Mucosa of rectum (tissue), 2 donors: ENCODE measurements at regions not wholly inside any gene's neighbourhood (a gene's known extent, or its start where the extent isn't known, plus 50 kb on each side); places are given as distances from the start of the nearest gene placed in this dataset.

Source experiments
- H3K27ac ChIP-seq, 2 donors: one replicate each; pipeline ENCODE4 v1.7.0; 2013; ENCODE audit warnings: inconsistent platforms in 2 of 2, low read depth in 2 of 2, low read length in 2 of 2
- H3K27me3 ChIP-seq, 2 donors: one replicate each; pipeline ENCODE4 v1.7.0; 2013; ENCODE audit warnings: low read length in 2 of 2; ENCODE audit not compliant: control insufficient read depth in 2 of 2, insufficient read depth in 2 of 2
- H3K36me3 ChIP-seq, 2 donors: one replicate each; pipeline ENCODE4 v1.7.0; 2013; ENCODE audit warnings: low read length in 2 of 2; ENCODE audit not compliant: control insufficient read depth in 2 of 2, insufficient read depth in 2 of 2
- H3K4me1 ChIP-seq, 2 donors: one replicate each; pipeline ENCODE4 v1.7.0; 2013; ENCODE audit warnings: low read length in 2 of 2, mild to moderate bottlenecking in 1 of 2; ENCODE audit not compliant: control insufficient read depth in 2 of 2, insufficient read depth in 2 of 2
- H3K4me3 ChIP-seq, 2 donors: one replicate each; pipeline ENCODE4 v1.7.0; 2013; ENCODE audit warnings: low read length in 2 of 2
- H3K9ac ChIP-seq, 2 donors: one replicate each; pipeline ENCODE4 v1.7.0; 2013; ENCODE audit warnings: low read length in 2 of 2, low read depth in 1 of 2, mild to moderate bottlenecking in 1 of 2
- H3K9me3 ChIP-seq, 2 donors: one replicate each; pipeline ENCODE4 v1.7.0; 2013; ENCODE audit warnings: low read length in 2 of 2; ENCODE audit not compliant: control insufficient read depth in 2 of 2
- donor health status: healthy.
- donor health status: Normal muscosa, but diverticular disease.

DNA sequence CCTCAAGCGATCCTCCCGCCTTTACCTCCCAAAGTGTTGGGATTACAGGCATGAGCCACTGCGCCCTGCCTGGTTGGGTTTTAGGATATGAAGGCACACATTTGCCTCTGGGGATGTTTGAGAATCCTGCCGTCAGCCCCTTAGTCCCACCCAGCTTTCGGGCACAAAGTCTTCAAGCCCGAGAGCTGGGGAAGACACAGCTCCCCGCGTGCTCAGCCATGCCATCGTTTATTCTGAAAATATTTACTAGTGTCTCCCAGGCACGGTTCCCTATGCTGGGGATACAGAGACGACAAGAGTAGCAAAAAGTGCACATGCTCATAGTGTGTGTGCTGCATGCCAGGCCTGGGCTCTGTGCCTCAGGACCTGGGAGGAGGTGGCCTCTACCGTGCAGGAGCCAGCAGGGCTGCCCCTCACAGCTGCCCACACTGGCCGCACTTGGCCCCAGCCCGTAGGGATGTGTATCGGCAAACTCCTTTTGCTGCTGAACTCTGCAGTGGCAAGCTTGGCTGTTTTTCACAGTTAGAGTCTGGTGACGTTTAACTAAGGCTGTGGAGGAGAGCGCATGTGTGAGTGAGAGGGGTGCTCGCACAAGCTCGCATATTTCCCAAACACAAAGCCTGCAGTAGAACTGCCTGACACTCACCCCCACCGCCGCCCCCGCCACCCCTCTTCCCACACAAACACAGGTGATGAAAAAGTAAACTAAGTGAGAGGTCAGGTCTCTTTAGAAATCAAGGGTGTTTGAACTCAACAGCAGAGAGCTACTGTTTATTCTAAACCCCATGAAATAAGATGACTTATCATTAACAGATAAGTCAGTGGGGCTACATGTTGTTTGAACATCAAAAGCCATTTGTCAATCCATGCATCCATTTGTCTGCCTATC, 266.4 kb downstream of the MRTFB start:
- H3K36me3 ChIP-seq = no peaks in the 10 kb centered on the region
- no peaks in the 10 kb centered on the region for H3K4me1 ChIP-seq
- no peak overlapping the region for H3K9ac ChIP-seq
- H3K27me3 ChIP-seq = no peaks in the 10 kb centered on the region
- no peak overlapping the region for H3K4me3 ChIP-seq
- H3K9me3 ChIP-seq = no peaks in the 10 kb centered on the region
- H3K27ac ChIP-seq = no peak overlapping the region

DNA sequence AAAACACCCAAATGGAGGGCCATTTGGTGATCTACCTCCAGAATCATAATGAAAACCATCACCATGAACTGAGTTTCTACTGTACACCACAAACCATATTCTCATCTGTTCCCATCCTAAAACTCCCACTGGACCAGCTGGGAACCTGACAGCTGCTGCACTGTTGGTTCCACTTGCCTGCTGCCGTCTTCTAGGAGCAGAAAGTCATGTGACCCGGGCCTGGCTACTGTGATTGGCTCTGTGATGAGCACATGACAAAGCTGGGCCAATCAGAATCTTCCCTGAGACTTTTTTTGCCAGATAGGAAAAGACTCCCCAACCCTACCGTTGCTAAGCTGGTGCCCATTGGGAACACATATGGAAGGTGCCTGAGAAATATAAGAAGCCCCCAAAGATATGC, 264.2 kb downstream of the MRTFB start:
- H3K4me3 ChIP-seq = no peak overlapping the region
- H3K9ac ChIP-seq = no peak overlapping the region
- H3K27me3 ChIP-seq = no peaks in the 10 kb centered on the region
- H3K4me1 ChIP-seq = no peaks in the 10 kb centered on the region
- no peaks in the 10 kb centered on the region for H3K9me3 ChIP-seq
- no peak overlapping the region for H3K27ac ChIP-seq
- no peaks in the 10 kb centered on the region for H3K36me3 ChIP-seq

DNA sequence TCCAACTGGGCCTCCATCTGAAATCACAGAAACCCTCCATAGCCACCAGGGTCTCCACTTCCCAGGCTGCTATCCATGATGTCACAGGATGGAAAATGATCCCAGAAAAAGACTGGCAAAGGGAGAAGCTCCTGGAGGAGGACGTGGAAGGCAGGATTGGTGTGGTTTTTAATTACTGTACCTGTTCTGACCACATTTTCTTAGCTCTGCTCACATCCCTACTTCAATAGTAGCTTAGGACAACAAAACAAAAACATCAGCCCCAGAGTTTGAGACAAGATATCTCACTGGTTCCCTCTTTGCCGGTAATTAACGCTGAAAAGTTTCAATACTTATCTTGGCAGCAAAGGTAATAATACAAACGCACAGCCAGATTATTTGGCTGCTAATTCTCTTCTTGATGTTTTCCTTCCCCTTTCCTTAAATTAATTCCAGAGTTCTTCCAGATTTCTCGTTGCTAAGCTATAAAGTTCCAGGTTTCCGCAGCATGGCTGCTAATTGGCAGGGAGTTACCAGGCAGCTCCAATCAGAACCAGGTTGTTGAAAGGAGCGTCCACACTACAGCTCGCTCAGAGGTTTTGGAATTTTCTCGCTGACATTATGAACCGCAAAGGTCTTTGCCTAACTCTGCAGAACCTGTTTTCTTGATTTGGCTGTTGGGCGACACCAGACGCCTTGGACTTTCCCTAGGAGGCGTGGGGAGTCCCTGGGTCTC, 263.4 kb downstream of the MRTFB start:
- Histone ChIP-seq H3K27me3 (no peaks in the 10 kb centered on the region), H3K4me3 (no peak overlapping the region), H3K4me1 (no peaks in the 10 kb centered on the region), H3K27ac (no peak overlapping the region), H3K9me3 (no peaks in the 10 kb centered on the region), H3K9ac (no peak overlapping the region), H3K36me3 (no peaks in the 10 kb centered on the region)

DNA sequence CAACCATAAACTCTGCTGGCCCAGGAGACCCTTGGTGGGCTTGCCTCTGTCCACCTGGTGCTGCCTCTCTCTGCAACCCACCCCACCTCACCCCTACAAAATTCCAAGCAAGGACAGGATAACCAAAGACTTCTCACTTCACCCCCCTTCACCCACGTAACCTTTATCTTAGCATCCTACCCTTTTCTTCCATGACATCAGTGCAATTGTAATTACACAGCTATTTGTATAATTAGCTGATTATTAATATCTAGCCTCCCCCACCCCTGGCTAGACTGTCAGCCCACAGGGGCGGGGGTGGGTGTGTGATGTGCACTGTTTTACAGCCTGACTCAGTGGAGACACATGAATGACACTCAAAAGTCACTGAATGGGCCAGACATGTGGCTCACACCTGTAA, 262.2 kb downstream of the MRTFB start:
- no peaks in the 10 kb centered on the region for H3K9me3 ChIP-seq
- H3K27ac ChIP-seq = no peak overlapping the region
- H3K4me1 ChIP-seq = no peaks in the 10 kb centered on the region
- H3K9ac ChIP-seq = no peak overlapping the region
- no peak overlapping the region for H3K4me3 ChIP-seq
- no peaks in the 10 kb centered on the region for H3K36me3 ChIP-seq
- no peaks in the 10 kb centered on the region for H3K27me3 ChIP-seq

DNA sequence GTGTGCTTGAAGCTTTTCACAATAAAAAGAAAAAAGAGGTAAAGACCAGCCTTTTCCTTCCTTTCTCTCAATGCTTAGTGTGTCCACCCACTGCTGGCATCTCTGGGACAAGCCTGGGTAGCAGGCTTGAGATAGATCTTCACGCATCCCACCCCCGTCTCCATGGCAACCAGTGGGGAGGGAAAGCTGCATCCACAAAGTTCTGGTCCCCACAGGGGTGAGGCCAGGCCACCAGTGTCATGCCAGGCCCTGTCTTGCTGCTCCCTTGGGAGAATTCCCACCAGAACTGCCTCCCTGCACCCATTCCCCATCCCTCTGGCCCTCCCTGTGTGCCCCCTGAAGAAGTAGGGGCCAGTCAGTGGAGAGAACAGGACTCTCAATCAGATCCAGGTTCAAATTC, 259.9 kb downstream of the MRTFB start:
- H3K9me3 ChIP-seq = no peaks in the 10 kb centered on the region
- H3K36me3 ChIP-seq = no peaks in the 10 kb centered on the region
- H3K27ac ChIP-seq = no peak overlapping the region
- no peaks in the 10 kb centered on the region for H3K27me3 ChIP-seq
- no peak overlapping the region for H3K9ac ChIP-seq
- no peaks in the 10 kb centered on the region for H3K4me1 ChIP-seq
- H3K4me3 ChIP-seq = no peak overlapping the region

DNA sequence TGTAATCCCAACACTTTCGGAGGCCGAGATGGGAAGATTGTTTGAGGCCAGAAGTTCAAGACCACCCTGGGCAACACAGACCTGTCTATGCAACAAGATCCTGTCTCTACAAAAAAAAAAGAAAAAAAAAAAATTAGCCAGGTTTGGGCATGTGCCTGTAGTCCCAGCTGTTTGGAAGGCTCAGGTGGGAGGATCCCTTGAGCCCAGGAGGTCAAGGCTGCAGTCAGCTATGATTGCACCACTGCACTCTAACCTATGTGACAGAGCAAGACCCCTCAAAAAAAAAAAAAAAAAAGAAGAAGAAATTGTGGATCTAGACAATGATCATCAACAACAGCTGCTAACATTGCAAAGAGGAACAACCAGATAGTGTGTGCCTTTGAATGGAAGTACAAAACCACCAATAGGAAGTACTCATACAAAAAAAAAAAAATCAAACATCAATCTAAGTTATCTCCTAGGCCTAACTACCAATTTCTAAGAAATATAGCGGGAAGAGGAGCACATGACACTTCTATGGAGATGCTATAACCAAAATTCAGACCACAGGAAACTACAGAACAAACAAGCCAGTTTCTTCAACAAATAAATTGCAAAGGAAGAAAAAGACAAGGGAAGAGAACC, 258.7 kb downstream of the MRTFB start:
- Histone ChIP-seq H3K9me3 (no peaks in the 10 kb centered on the region), H3K4me1 (no peaks in the 10 kb centered on the region), H3K4me3 (no peak overlapping the region), H3K27me3 (no peaks in the 10 kb centered on the region), H3K9ac (no peak overlapping the region), H3K36me3 (no peaks in the 10 kb centered on the region), H3K27ac (no peak overlapping the region)

DNA sequence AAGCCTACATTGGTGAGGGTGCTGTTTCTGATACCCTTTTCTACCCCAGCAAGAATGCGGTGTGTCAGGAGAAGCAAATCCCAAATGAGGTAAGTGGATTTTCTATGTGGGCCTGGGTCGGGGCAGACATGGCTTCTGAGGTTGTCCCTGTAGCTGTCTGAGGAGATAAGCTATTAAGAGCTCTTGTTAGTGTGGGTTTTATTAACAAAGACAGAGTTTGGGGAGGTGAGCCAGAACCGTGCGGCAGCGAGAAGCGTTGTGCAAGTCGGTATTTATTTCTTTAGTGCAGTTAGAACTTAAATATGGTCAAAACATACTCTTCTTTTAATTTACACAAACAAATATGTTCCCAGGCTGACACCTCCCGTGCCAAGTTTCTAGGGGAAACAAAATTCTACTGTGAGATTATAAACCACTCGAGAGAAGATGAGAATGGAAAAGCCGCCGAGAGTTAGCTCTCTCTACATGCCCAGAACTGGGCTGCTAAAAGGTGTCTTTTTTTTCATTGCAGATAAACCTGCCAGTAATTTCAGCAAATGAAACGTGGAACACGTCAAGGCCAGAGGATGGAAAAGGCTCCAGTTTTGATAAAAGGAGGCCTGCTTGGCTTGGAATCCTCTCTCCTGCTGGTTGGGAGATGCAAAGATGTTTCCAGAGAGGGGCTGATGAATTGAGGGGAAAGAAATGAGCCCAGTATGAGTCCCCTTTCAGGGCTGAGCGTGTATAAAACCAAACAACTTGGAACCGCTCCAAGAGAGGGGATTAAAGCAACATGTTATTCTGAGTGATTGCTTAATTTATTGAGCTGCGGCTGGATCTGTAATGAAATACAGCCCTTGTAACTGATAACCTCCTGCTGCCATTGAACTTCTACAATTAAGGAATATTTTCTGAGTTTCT, 254.6 kb downstream of the MRTFB start:
- H3K9ac ChIP-seq = no peak overlapping the region
- H3K4me1 ChIP-seq = no peaks in the 10 kb centered on the region
- no peak overlapping the region for H3K27ac ChIP-seq
- no peak overlapping the region for H3K4me3 ChIP-seq
- no peaks in the 10 kb centered on the region for H3K27me3 ChIP-seq
- no peaks in the 10 kb centered on the region for H3K36me3 ChIP-seq
- H3K9me3 ChIP-seq = no peaks in the 10 kb centered on the region

DNA sequence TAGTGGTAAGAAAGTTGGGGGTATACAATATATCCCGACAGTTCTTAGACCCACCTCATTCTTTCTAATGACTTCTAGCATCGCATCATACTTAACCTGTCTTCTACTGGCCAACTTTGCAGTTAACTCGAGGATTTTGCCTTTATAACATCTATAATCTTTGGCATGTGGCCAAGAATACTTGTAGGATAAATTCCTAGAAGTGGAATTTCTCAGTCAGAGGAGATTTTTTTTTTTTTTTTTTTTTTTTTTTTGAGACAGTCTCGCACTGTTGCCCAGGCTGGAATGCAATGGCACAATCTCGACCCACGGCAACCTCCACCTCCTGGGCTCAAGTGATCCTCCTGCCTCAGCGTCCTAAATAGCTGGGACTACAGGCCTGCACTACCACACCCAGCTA, 253.5 kb downstream of the MRTFB start:
- no peak overlapping the region for H3K9ac ChIP-seq
- no peak overlapping the region for H3K27ac ChIP-seq
- no peaks in the 10 kb centered on the region for H3K36me3 ChIP-seq
- H3K4me1 ChIP-seq = no peaks in the 10 kb centered on the region
- no peak overlapping the region for H3K4me3 ChIP-seq
- H3K9me3 ChIP-seq = no peaks in the 10 kb centered on the region
- H3K27me3 ChIP-seq = no peaks in the 10 kb centered on the region

DNA sequence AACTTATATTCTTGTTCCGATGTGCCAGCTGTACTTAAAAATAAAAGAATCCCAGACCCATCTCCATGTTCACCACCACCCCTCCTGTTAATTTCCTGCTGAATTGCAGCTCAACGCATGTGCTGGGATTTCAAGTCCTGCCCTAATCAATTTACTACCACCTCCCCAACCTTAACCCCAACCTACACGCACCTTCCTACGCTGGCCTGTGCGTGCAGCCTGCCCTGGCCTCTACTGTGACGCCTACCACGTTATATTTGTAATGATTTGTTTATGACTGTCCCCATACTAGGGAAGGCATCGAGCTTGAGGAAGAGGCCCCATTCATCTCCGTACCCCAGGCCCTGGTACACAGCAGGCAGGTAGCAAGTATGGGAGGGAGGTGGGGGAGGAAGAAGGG, 251.1 kb downstream of the MRTFB start:
- no peaks in the 10 kb centered on the region for H3K4me1 ChIP-seq
- no peaks in the 10 kb centered on the region for H3K36me3 ChIP-seq
- H3K4me3 ChIP-seq = no peak overlapping the region
- H3K27me3 ChIP-seq = no peaks in the 10 kb centered on the region
- no peak overlapping the region for H3K9ac ChIP-seq
- no peaks in the 10 kb centered on the region for H3K9me3 ChIP-seq
- H3K27ac ChIP-seq = no peak overlapping the region
